ENCODE measurements at regions not wholly inside any gene's neighbourhood (a gene's known extent, or its start where the extent isn't known, plus 50 kb on each side); places are given as distances from the start of the nearest gene placed in this dataset.

- Mint-ChIP-seq H3K36me3 (ENCODE audit: insufficient read depth, unreplicated experiment) (no peaks in the 10 kb centered on the region), H3K27ac (ENCODE audit: low read depth, unreplicated experiment) (no peak overlapping the region), H3K27me3 (ENCODE audit: insufficient read depth, unreplicated experiment) (no peaks in the 10 kb centered on the region), H3K4me1 (ENCODE audit: insufficient read depth, unreplicated experiment) (no peaks in the 10 kb centered on the region), H3K9me3 (ENCODE audit: unreplicated experiment) (no peaks in the 10 kb centered on the region), H3K4me3 (ENCODE audit: unreplicated experiment) (no peak overlapping the region)
- TF ChIP-seq CTCF (IDR thresholded peaks at IDR 0.05; ENCODE audit: unreplicated experiment), result no peak
- intact Hi-C loops (cut with micrococcal nuclease), result no loop called here
- peak; percentile 16 for DNase-seq (ENCODE audit: unreplicated experiment)
- BruUV-seq (replicated peaks), result no TSS peak
- ChIA-PET CTCF (interaction anchor here (0.6 kb wide), 2 partner anchors 72 to 286 kb away, joined by 3 to 4 read pairs; no protein-coding TSS in a partner anchor), POLR2A (interaction anchor here (0.6 kb wide), 1 partner anchor 484 kb away, joined by 3 read pairs; no protein-coding TSS in a partner anchor)
Observed at GRCh38 chr13:54004026-54004699, 975.5 kb downstream of the OLFM4 start.

- no peak for TF ChIP-seq CTCF (IDR thresholded peaks at IDR 0.05; ENCODE audit: unreplicated experiment)
- Mint-ChIP-seq H3K27me3 (ENCODE audit: insufficient read depth, unreplicated experiment) (no peaks in the 10 kb centered on the region), H3K4me3 (ENCODE audit: unreplicated experiment) (no peak overlapping the region), H3K36me3 (ENCODE audit: insufficient read depth, unreplicated experiment) (no peaks in the 10 kb centered on the region), H3K9me3 (ENCODE audit: unreplicated experiment) (no peaks in the 10 kb centered on the region), H3K27ac (ENCODE audit: low read depth, unreplicated experiment) (no peak overlapping the region), H3K4me1 (ENCODE audit: insufficient read depth, unreplicated experiment) (no peaks in the 10 kb centered on the region)
- ChIA-PET POLR2A (no interaction called here), CTCF (interaction anchor here (0.6 to 1.0 kb wide), 5 partner anchors 9 to 885 kb away, joined by 3 to 5 read pairs (median 3); no protein-coding TSS in a partner anchor)
- DNase-seq (ENCODE audit: unreplicated experiment), result no peak
- intact Hi-C loops (cut with micrococcal nuclease), result no loop called here
- no TSS peak for BruUV-seq (replicated peaks)
Observed at GRCh38 chr13:54016542-54016941, 987.9 kb downstream of the OLFM4 start.

- no peak for TF ChIP-seq CTCF (IDR thresholded peaks at IDR 0.05; ENCODE audit: unreplicated experiment)
- Mint-ChIP-seq H3K4me3 (ENCODE audit: unreplicated experiment) (no peak overlapping the region), H3K27ac (ENCODE audit: low read depth, unreplicated experiment) (no peak overlapping the region), H3K27me3 (ENCODE audit: insufficient read depth, unreplicated experiment) (no peaks in the 10 kb centered on the region), H3K36me3 (ENCODE audit: insufficient read depth, unreplicated experiment) (no peaks in the 10 kb centered on the region), H3K4me1 (ENCODE audit: insufficient read depth, unreplicated experiment) (no peaks in the 10 kb centered on the region), H3K9me3 (ENCODE audit: unreplicated experiment) (no peaks in the 10 kb centered on the region)
- POLR2A ChIA-PET, result no interaction called here
- intact Hi-C loops (cut with micrococcal nuclease), result no loop called here
- CTCF ChIA-PET, result interaction anchor here (0.6 kb wide), 1 partner anchor 1087 kb away, joined by 3 read pairs; no protein-coding TSS in a partner anchor
- no TSS peak for BruUV-seq (replicated peaks)
- no peak for DNase-seq (ENCODE audit: unreplicated experiment)
Observed at GRCh38 chr13:54018485-54018884, 989.9 kb downstream of the OLFM4 start.

GRCh38 chr13:54029226-54029625, 1000.6 kb downstream of the OLFM4 start:
- peak overlapping the region; percentile 21 for H3K27ac Mint-ChIP-seq (ENCODE audit: low read depth, unreplicated experiment)
- no peak overlapping the region for H3K4me3 Mint-ChIP-seq (ENCODE audit: unreplicated experiment)
- TF ChIP-seq CTCF (IDR thresholded peaks at IDR 0.05; ENCODE audit: unreplicated experiment), result no peak
- POLR2A ChIA-PET, result no interaction called here
- DNase-seq (ENCODE audit: unreplicated experiment), result peak; percentile 80
- H3K27me3 Mint-ChIP-seq (ENCODE audit: insufficient read depth, unreplicated experiment), result no peaks in the 10 kb centered on the region
- H3K36me3 Mint-ChIP-seq (ENCODE audit: insufficient read depth, unreplicated experiment), result no peaks in the 10 kb centered on the region
- peaks cover 7% of the 10 kb centered on the region for H3K9me3 Mint-ChIP-seq (ENCODE audit: unreplicated experiment)
- CTCF ChIA-PET, result interaction anchor here (0.8 to 1.3 kb wide), 2 partner anchors 17 to 247 kb away, joined by 3 read pairs; no protein-coding TSS in a partner anchor
- no TSS peak for BruUV-seq (replicated peaks)
- intact Hi-C loops (cut with micrococcal nuclease), result no loop called here
- H3K4me1 Mint-ChIP-seq (ENCODE audit: insufficient read depth, unreplicated experiment), result peaks cover 20% of the 10 kb centered on the region

Measured in MCF 10A (cell line).